ENCODE measurements at regions not wholly inside any gene's neighbourhood (a gene's known extent, or its start where the extent isn't known, plus 50 kb on each side); places are given as distances from the start of the nearest gene placed in this dataset.

DNA sequence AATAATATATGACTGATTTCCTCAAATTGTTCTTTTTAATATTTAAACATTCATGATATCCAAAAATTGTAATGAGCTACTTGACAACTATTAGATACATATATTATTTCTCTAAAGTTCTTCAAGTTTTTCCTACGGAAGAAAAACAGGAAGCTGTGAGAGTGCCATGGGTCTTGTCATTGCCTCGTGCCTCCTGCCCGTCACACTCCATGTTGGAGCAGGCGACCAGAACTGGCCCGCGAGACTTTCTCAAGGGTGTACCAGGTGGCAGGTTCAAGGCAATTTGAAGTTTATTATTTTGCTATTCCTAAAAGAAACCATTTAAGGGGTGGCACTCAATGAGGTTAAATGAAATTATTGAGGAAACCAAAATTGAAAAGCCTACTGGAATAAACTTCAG lies 337.2 kb downstream of the HACE1 start:
- H4K20me1 ChIP-seq (ENCODE audit: insufficient read depth, low read length), result no peaks in the 10 kb centered on the region
- no peak overlapping the region for H2AFZ ChIP-seq (ENCODE audit: low read length)
- FAIRE-seq, result no peak
- no peak overlapping the region for H3K4me3 ChIP-seq (replicated peaks in 1 of 3; ENCODE audit: insufficient read depth in 1 of 3, low read depth in 2 of 3, low read length in 3 of 3)
- TF ChIP-seq ERF (CRISPR knock-in tag; IDR thresholded peaks at IDR 0.05) (no peak), FOXM1 (CRISPR knock-in tag; IDR thresholded peaks at IDR 0.05) (no peak), HNRNPLL (IDR thresholded peaks at IDR 0.05; ENCODE audit: low read depth, low read length, poor library complexity, severe bottlenecking) (no peak)
- CTCF ChIA-PET (ENCODE audit: low intra/inter-chr PET ratio, low total read pairs), result no interaction called here
- WGBS (ENCODE audit: low lambda C conversion rate), result 55% methylated on average over 6 of the region's 6 CpGs
- no peaks in the 10 kb centered on the region for H3K36me3 ChIP-seq (replicated peaks in 1 of 2; ENCODE audit: control insufficient read depth in 1 of 2, insufficient read depth in 2 of 2, low read length in 2 of 2)
- peaks cover 22% of the 10 kb centered on the region for H3K4me1 ChIP-seq (ENCODE audit: insufficient read depth, low read length)
- intact Hi-C loops (cut with micrococcal nuclease; ENCODE audit: unreplicated experiment) (no loop called here), in situ Hi-C loops (cut with HindIII; ENCODE audit: extremely low pct_ligation_motif_present, low pct_unique_long_range_greater_than_20kb) (no loop called here)
- POLR2A ChIA-PET, result no interaction called here
- no peak for DNase-seq (ENCODE audit: low spot score)
- no TSS peak for BruUV-seq (replicated peaks)
- ATAC-seq, result no peak
- no peaks in the 10 kb centered on the region for H3K9me3 ChIP-seq (ENCODE audit: low read length)
- H3K27ac ChIP-seq (ENCODE audit: extremely low read length, insufficient read depth, low read length), result no peak overlapping the region
- no peaks in the 10 kb centered on the region for H3K79me2 ChIP-seq (ENCODE audit: insufficient read depth, low read length)
- no peaks in the 10 kb centered on the region for H3K27me3 ChIP-seq (ENCODE audit: control insufficient read depth in 1 of 2, insufficient read depth in 2 of 2, low read length in 2 of 2)
- no peak overlapping the region for H3K4me2 ChIP-seq (ENCODE audit: low read depth, low read length)
- H3K9ac ChIP-seq (ENCODE audit: insufficient read depth, low read depth, low read length), result no peak overlapping the region

DNA sequence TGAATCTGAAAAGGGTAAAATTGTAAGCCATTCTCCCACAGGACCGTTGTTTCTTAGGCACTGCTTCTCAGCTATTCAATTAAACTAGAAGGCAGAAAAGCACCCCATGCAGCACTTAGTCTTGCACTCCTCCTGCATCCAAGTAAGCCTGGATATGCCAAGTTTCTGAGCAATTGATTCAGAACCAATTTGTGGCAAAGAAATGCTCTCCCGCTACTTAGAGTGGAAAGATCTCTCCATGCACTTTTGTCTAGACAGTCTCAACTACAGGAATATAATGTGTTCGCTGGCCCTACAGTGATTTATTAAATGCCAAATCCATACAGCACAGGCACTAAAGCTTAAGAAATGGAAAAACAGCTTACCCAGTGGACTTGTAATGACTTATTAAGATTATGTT lies 338.5 kb downstream of the HACE1 start:
- no peak overlapping the region for H2AFZ ChIP-seq (ENCODE audit: low read length)
- in situ Hi-C loops (cut with HindIII; ENCODE audit: extremely low pct_ligation_motif_present, low pct_unique_long_range_greater_than_20kb), result no loop called here
- POLR2A ChIA-PET, result no interaction called here

More for the DNA sequence above, 338.5 kb downstream of the HACE1 start:
- intact Hi-C loops (cut with micrococcal nuclease; ENCODE audit: unreplicated experiment), result no loop called here
- CTCF ChIA-PET (ENCODE audit: low intra/inter-chr PET ratio, low total read pairs), result no interaction called here
- Histone ChIP-seq H3K9ac (ENCODE audit: insufficient read depth, low read depth, low read length) (no peak overlapping the region), H3K79me2 (ENCODE audit: insufficient read depth, low read length) (no peaks in the 10 kb centered on the region), H3K36me3 (replicated peaks in 1 of 2; ENCODE audit: control insufficient read depth in 1 of 2, insufficient read depth in 2 of 2, low read length in 2 of 2) (no peaks in the 10 kb centered on the region), H4K20me1 (ENCODE audit: insufficient read depth, low read length) (no peaks in the 10 kb centered on the region), H3K27ac (ENCODE audit: extremely low read length, insufficient read depth, low read length) (no peak overlapping the region), H3K27me3 (ENCODE audit: control insufficient read depth in 1 of 2, insufficient read depth in 2 of 2, low read length in 2 of 2) (no peaks in the 10 kb centered on the region), H3K4me3 (replicated peaks in 1 of 3; ENCODE audit: insufficient read depth in 1 of 3, low read depth in 2 of 3, low read length in 3 of 3) (no peak overlapping the region), H3K4me1 (ENCODE audit: insufficient read depth, low read length) (peaks cover 9% of the 10 kb centered on the region), H3K9me3 (ENCODE audit: low read length) (no peaks in the 10 kb centered on the region), H3K4me2 (ENCODE audit: low read depth, low read length) (no peak overlapping the region)
- ATAC-seq (no peak), DNase-seq (ENCODE audit: low spot score) (no peak), FAIRE-seq (no peak)
- TF ChIP-seq ZNF468 (CRISPR knock-in tag; IDR thresholded peaks at IDR 0.05) (no peak), ZNF317 (CRISPR knock-in tag; IDR thresholded peaks at IDR 0.05) (no peak), HOXA9 (CRISPR knock-in tag; IDR thresholded peaks at IDR 0.05; ENCODE audit: borderline replicate concordance) (no peak), SALL2 (CRISPR knock-in tag; IDR thresholded peaks at IDR 0.05) (no peak), PLRG1 (conservative IDR thresholded peaks at IDR 0.05) (no peak), RELA (CRISPR knock-in tag; IDR thresholded peaks at IDR 0.05) (no peak), SOX13 (IDR thresholded peaks at IDR 0.05) (no peak), SOX13 (CRISPR knock-in tag; conservative IDR thresholded peaks at IDR 0.05 in 1 of 2, IDR thresholded peaks at IDR 0.05 in 1 of 2) (no peak), SPEN (CRISPR knock-in tag; IDR thresholded peaks at IDR 0.05; ENCODE audit: low read depth) (no peak), SMAD1 (CRISPR knock-in tag; IDR thresholded peaks at IDR 0.05; ENCODE audit: borderline replicate concordance, low read depth) (no peak), ZNF678 (CRISPR knock-in tag; IDR thresholded peaks at IDR 0.05) (no peak), ZNF230 (CRISPR knock-in tag; IDR thresholded peaks at IDR 0.05) (no peak), MEF2D (CRISPR knock-in tag; IDR thresholded peaks at IDR 0.05) (no peak), SNRNP70 (IDR thresholded peaks at IDR 0.05; ENCODE audit: low read depth, low read length) (no peak), ZNF225 (CRISPR knock-in tag; IDR thresholded peaks at IDR 0.05) (no peak)
- TF ChIP-seq, protein P1, sequence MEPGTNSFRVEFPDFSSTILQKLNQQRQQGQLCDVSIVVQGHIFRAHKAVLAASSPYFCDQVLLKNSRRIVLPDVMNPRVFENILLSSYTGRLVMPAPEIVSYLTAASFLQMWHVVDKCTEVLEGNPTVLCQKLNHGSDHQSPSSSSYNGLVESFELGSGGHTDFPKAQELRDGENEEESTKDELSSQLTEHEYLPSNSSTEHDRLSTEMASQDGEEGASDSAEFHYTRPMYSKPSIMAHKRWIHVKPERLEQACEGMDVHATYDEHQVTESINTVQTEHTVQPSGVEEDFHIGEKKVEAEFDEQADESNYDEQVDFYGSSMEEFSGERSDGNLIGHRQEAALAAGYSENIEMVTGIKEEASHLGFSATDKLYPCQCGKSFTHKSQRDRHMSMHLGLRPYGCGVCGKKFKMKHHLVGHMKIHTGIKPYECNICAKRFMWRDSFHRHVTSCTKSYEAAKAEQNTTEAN (CRISPR knock-in tag; conservative IDR thresholded peaks at IDR 0.05), result no peak
- TF ChIP-seq, protein P2, sequence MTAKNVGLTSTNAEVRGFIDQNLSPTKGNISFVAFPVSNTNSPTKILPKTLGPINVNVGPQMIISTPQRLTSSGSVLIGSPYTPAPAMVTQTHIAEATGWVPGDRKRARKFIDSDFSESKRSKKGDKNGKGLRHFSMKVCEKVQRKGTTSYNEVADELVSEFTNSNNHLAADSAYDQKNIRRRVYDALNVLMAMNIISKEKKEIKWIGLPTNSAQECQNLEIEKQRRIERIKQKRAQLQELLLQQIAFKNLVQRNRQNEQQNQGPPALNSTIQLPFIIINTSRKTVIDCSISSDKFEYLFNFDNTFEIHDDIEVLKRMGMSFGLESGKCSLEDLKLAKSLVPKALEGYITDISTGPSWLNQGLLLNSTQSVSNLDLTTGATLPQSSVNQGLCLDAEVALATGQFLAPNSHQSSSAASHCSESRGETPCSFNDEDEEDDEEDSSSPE (CRISPR knock-in tag; IDR thresholded peaks at IDR 0.05), result no peak
- whole genome bisulfite sequencing (ENCODE audit: low lambda C conversion rate), result 10% methylated on average over 3 of the region's 3 CpGs
- no TSS peak for BruUV-seq (replicated peaks)

Data from HepG2 (cell line).